ENCODE measurements at regions not wholly inside any gene's neighbourhood (a gene's known extent, or its start where the extent isn't known, plus 50 kb on each side); places are given as distances from the start of the nearest gene placed in this dataset.

DNA sequence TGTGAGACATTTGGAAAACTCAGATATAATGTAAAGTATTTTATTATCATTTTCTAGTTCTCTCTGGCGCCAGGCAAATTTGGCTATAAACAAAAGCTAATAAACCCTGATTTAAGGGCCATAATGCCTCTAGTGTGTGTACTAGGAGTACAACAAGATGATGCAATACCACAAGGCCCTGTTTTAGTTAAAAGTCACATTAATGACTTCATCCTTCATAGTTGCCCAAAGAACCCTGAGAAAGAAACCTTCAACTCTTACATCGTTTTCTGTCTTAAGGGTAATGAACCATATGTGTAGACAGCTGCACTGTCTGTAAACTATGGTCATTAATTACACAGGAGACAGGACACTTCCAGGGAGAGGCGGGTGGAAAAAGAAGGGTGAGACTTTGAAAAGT is 538.4 kb downstream of the FAM181B start:
- Histone ChIP-seq H3K27ac (ENCODE audit: low read depth in 1 of 2, low read length in 2 of 2) (no peak overlapping the region), H3K27me3 (ENCODE audit: control insufficient read depth in 4 of 4, insufficient read depth in 4 of 4, low read length in 3 of 4) (no peaks in the 10 kb centered on the region), H3K9me3 (ENCODE audit: control insufficient read depth in 4 of 4, low read length in 3 of 4) (no peaks in the 10 kb centered on the region), H3K9ac (ENCODE audit: low read depth in 1 of 2, low read length in 2 of 2) (no peak overlapping the region), H3K4me1 (ENCODE audit: control insufficient read depth in 4 of 4, insufficient read depth in 4 of 4, low read length in 3 of 4) (peaks cover 0 to 15% (median 5%) of the 10 kb centered on the region in 4 donors), H3K4me3 (ENCODE audit: low read depth in 1 of 3, low read length in 3 of 3) (no peak overlapping the region), H3K36me3 (ENCODE audit: control insufficient read depth in 4 of 4, insufficient read depth in 3 of 4, low read depth in 1 of 4, low read length in 3 of 4) (no peaks in the 10 kb centered on the region)
- no peak for DNase-seq (ENCODE audit: low spot score)
- no peak for TF ChIP-seq HNF4G (IDR thresholded peaks at IDR 0.05)
- TF ChIP-seq FOXA1 (IDR thresholded peaks at IDR 0.05), result no peak
- TF ChIP-seq, protein P1, sequence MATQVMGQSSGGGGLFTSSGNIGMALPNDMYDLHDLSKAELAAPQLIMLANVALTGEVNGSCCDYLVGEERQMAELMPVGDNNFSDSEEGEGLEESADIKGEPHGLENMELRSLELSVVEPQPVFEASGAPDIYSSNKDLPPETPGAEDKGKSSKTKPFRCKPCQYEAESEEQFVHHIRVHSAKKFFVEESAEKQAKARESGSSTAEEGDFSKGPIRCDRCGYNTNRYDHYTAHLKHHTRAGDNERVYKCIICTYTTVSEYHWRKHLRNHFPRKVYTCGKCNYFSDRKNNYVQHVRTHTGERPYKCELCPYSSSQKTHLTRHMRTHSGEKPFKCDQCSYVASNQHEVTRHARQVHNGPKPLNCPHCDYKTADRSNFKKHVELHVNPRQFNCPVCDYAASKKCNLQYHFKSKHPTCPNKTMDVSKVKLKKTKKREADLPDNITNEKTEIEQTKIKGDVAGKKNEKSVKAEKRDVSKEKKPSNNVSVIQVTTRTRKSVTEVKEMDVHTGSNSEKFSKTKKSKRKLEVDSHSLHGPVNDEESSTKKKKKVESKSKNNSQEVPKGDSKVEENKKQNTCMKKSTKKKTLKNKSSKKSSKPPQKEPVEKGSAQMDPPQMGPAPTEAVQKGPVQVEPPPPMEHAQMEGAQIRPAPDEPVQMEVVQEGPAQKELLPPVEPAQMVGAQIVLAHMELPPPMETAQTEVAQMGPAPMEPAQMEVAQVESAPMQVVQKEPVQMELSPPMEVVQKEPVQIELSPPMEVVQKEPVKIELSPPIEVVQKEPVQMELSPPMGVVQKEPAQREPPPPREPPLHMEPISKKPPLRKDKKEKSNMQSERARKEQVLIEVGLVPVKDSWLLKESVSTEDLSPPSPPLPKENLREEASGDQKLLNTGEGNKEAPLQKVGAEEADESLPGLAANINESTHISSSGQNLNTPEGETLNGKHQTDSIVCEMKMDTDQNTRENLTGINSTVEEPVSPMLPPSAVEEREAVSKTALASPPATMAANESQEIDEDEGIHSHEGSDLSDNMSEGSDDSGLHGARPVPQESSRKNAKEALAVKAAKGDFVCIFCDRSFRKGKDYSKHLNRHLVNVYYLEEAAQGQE (IDR thresholded peaks at IDR 0.05), result no peak
- no peak for TF ChIP-seq SP1 (IDR thresholded peaks at IDR 0.05)
- TF ChIP-seq, protein P2, sequence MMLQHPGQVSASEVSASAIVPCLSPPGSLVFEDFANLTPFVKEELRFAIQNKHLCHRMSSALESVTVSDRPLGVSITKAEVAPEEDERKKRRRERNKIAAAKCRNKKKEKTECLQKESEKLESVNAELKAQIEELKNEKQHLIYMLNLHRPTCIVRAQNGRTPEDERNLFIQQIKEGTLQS (IDR thresholded peaks at IDR 0.05), result no peak
- TF ChIP-seq HNF4A (conservative IDR thresholded peaks at IDR 0.05), result no peak
- TF ChIP-seq GABPA (IDR thresholded peaks at IDR 0.05 in 1 of 2, conservative IDR thresholded peaks at IDR 0.05 in 1 of 2), result no peak
- no peak for TF ChIP-seq NR2F2 (IDR thresholded peaks at IDR 0.05)
- TF ChIP-seq FOXA2 (IDR thresholded peaks at IDR 0.05), result no peak
- no peak for TF ChIP-seq EGR1 (IDR thresholded peaks at IDR 0.05; ENCODE audit: low read depth in 2 of 2)
- TF ChIP-seq, protein P3, sequence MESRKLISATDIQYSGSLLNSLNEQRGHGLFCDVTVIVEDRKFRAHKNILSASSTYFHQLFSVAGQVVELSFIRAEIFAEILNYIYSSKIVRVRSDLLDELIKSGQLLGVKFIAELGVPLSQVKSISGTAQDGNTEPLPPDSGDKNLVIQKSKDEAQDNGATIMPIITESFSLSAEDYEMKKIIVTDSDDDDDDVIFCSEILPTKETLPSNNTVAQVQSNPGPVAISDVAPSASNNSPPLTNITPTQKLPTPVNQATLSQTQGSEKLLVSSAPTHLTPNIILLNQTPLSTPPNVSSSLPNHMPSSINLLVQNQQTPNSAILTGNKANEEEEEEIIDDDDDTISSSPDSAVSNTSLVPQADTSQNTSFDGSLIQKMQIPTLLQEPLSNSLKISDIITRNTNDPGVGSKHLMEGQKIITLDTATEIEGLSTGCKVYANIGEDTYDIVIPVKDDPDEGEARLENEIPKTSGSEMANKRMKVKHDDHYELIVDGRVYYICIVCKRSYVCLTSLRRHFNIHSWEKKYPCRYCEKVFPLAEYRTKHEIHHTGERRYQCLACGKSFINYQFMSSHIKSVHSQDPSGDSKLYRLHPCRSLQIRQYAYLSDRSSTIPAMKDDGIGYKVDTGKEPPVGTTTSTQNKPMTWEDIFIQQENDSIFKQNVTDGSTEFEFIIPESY (IDR thresholded peaks at IDR 0.05), result no peak
- TF ChIP-seq JUND (IDR thresholded peaks at IDR 0.05), result no peak
- TF ChIP-seq RAD21 (IDR thresholded peaks at IDR 0.05), result no peak
- no peak for TF ChIP-seq YY1 (IDR thresholded peaks at IDR 0.05)
- TF ChIP-seq TAF1 (conservative IDR thresholded peaks at IDR 0.05), result no peak
- no peak for TF ChIP-seq RXRA (IDR thresholded peaks at IDR 0.05)
- TF ChIP-seq, protein P4, sequence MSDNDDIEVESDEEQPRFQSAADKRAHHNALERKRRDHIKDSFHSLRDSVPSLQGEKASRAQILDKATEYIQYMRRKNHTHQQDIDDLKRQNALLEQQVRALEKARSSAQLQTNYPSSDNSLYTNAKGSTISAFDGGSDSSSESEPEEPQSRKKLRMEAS (IDR thresholded peaks at IDR 0.05), result no peak
- TF ChIP-seq, protein P5, sequence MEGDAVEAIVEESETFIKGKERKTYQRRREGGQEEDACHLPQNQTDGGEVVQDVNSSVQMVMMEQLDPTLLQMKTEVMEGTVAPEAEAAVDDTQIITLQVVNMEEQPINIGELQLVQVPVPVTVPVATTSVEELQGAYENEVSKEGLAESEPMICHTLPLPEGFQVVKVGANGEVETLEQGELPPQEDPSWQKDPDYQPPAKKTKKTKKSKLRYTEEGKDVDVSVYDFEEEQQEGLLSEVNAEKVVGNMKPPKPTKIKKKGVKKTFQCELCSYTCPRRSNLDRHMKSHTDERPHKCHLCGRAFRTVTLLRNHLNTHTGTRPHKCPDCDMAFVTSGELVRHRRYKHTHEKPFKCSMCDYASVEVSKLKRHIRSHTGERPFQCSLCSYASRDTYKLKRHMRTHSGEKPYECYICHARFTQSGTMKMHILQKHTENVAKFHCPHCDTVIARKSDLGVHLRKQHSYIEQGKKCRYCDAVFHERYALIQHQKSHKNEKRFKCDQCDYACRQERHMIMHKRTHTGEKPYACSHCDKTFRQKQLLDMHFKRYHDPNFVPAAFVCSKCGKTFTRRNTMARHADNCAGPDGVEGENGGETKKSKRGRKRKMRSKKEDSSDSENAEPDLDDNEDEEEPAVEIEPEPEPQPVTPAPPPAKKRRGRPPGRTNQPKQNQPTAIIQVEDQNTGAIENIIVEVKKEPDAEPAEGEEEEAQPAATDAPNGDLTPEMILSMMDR (IDR thresholded peaks at IDR 0.05; ENCODE audit: low read depth, low read length, missing input control), result no peak
- 82% methylated on average over 3 of the region's 3 CpGs for WGBS

Data from liver (tissue), 8 donors.